Neural progenitor cell (in vitro differentiated cells): ENCODE measurements at regions not wholly inside any gene's neighbourhood (a gene's known extent, or its start where the extent isn't known, plus 50 kb on each side); places are given as distances from the start of the nearest gene placed in this dataset.
"Not testable (repeated sequence)": the region's sequence is repeated elsewhere in the genome, so short reads cannot be mapped to it uniquely, and the experiment has no call there.

Experiments
- DNase-seq: peaks from one replicate; pipeline ENCODE4 v3.0.0-alpha.2; 2016; ENCODE audit warnings: low spot score
- H2AFZ ChIP-seq: fragments of 200-600 bp; sonication (generic); replicated peaks from 2 replicates; pipeline ENCODE4 v1.6.1; 2016; ENCODE audit warnings: antibody characterized with exemption
- H3F3A ChIP-seq: fragments of 200-600 bp; sonication (generic); 2 replicates; pipeline ENCODE4 v1.6.1; 2016; ENCODE audit warnings: antibody characterized with exemption, low read depth
- H3K27ac ChIP-seq: fragments of 200-600 bp; sonication (generic); 2 replicates; pipeline ENCODE4 v1.5.1; 2016; ENCODE audit warnings: mild to moderate bottlenecking
- H3K27me3 ChIP-seq: fragments of 200-600 bp; sonication (generic); 2 replicates; pipeline ENCODE4 v1.6.1; 2016; ENCODE audit warnings: mild to moderate bottlenecking, moderate library complexity
- H3K36me3 ChIP-seq: fragments of 200-600 bp; sonication (generic); 2 replicates; pipeline ENCODE4 v1.5.1; 2016
- H3K4me1 ChIP-seq: fragments of 200-600 bp; sonication (generic); 2 replicates; pipeline ENCODE4 v1.6.1; 2016; ENCODE audit warnings: mixed run types
- H3K4me2 ChIP-seq: fragments of 200-600 bp; sonication (generic); 2 replicates; pipeline ENCODE4 v1.6.1; 2016
- H3K4me3 ChIP-seq: fragments of 200-600 bp; sonication (generic); 2 replicates; pipeline ENCODE4 v1.5.1; 2016
- H3K79me2 ChIP-seq: fragments of 200-600 bp; sonication (generic); 2 replicates; pipeline ENCODE4 v1.6.1; 2016; ENCODE audit warnings: low read depth
- H3K9ac ChIP-seq: fragments of 200-600 bp; sonication (generic); 2 replicates; pipeline ENCODE4 v1.6.1; 2016
- H3K9me3 ChIP-seq: fragments of 200-600 bp; sonication (generic); 2 replicates; pipeline ENCODE4 v1.5.1; 2016; ENCODE audit warnings: low read depth
- H4K20me1 ChIP-seq: fragments of 200-600 bp; sonication (generic); 2 replicates; pipeline ENCODE4 v1.6.1; 2016; ENCODE audit warnings: low read depth
- H3K27ac Mint-ChIP-seq: 3 replicates; pipeline ENCODE4 v1.8.0; 2021; ENCODE audit warnings: mixed read lengths
- H3K27me3 Mint-ChIP-seq: 2 replicates; pipeline ENCODE4 v1.8.0; 2022; ENCODE audit warnings: low read depth, mild to moderate bottlenecking, inconsistent platforms, moderate library complexity, mixed read lengths; ENCODE audit not compliant: insufficient read depth
- H3K36me3 Mint-ChIP-seq: 3 replicates; pipeline ENCODE4 v1.8.0; 2021; ENCODE audit warnings: mixed read lengths
- H3K4me1 Mint-ChIP-seq: 3 replicates; pipeline ENCODE4 v1.8.0; 2021; ENCODE audit warnings: mixed read lengths
- H3K4me3 Mint-ChIP-seq: 3 replicates; pipeline ENCODE4 v1.8.0; 2021; ENCODE audit warnings: mild to moderate bottlenecking, moderate library complexity, mixed read lengths
- H3K9me3 Mint-ChIP-seq: 3 replicates; pipeline ENCODE4 v1.8.0; 2020; ENCODE audit warnings: mixed read lengths
- EZH2 ChIP-seq: fragments of 200-600 bp; sonication (generic); IDR thresholded peaks from 2 replicates; pipeline ENCODE4 v1.6.1; 2017; ENCODE audit warnings: antibody characterized with exemption, mild to moderate bottlenecking, moderate library complexity
- EZH2phosphoT487 ChIP-seq: fragments of 200-600 bp; sonication (generic); IDR thresholded peaks from 2 replicates; pipeline ENCODE4 v1.6.1; 2017; ENCODE audit warnings: antibody characterized with exemption
- TF ChIP-seq, protein P1 (sequence below): fragments of 200-600 bp; sonication (generic); IDR thresholded peaks from 2 replicates; pipeline ENCODE4 v1.5.1; 2017; ENCODE audit warnings: antibody characterized with exemption, mild to moderate bottlenecking

DNA sequence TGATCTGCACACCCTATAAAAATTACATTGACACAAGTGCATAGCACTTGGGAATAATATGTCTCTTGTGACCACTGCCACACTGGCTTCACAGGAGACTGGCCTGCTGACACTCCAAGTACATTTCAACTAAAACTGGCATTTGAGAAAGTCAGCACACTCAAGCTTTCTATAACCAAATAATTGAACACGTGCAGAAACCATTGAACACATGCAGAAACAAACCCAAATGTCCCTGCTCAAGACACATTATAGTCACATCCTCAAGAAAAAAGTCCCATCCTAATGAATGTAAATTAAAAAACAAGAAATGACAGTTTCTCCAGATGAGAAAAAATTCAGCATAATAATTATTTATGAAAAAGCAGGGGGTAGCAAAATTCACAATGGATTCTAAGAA, 1859.1 kb upstream of the PCDH20 start:
- Mint-ChIP-seq H3K4me1 (no peaks in the 10 kb centered on the region), H3K9me3 (no peaks in the 10 kb centered on the region), H3K27ac (no peak overlapping the region), H3K36me3 (no peaks in the 10 kb centered on the region), H3K27me3 (peaks cover 2% of the 10 kb centered on the region), H3K4me3 (no peak overlapping the region)
- TF ChIP-seq EZH2 (no peak), EZH2phosphoT487 (no peak)
- TF ChIP-seq, protein P1, sequence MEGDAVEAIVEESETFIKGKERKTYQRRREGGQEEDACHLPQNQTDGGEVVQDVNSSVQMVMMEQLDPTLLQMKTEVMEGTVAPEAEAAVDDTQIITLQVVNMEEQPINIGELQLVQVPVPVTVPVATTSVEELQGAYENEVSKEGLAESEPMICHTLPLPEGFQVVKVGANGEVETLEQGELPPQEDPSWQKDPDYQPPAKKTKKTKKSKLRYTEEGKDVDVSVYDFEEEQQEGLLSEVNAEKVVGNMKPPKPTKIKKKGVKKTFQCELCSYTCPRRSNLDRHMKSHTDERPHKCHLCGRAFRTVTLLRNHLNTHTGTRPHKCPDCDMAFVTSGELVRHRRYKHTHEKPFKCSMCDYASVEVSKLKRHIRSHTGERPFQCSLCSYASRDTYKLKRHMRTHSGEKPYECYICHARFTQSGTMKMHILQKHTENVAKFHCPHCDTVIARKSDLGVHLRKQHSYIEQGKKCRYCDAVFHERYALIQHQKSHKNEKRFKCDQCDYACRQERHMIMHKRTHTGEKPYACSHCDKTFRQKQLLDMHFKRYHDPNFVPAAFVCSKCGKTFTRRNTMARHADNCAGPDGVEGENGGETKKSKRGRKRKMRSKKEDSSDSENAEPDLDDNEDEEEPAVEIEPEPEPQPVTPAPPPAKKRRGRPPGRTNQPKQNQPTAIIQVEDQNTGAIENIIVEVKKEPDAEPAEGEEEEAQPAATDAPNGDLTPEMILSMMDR, result no peak
- Histone ChIP-seq H3F3A (no peaks in the 10 kb centered on the region), H3K79me2 (no peaks in the 10 kb centered on the region), H4K20me1 (no peaks in the 10 kb centered on the region), H3K4me1 (no peaks in the 10 kb centered on the region), H3K27me3 (no peaks in the 10 kb centered on the region), H3K4me3 (no peak overlapping the region), H3K9ac (no peak overlapping the region), H2AFZ (no peak overlapping the region), H3K27ac (no peak overlapping the region), H3K36me3 (no peaks in the 10 kb centered on the region), H3K4me2 (no peak overlapping the region), H3K9me3 (no peaks in the 10 kb centered on the region)
- DNase-seq, result no peak

DNA sequence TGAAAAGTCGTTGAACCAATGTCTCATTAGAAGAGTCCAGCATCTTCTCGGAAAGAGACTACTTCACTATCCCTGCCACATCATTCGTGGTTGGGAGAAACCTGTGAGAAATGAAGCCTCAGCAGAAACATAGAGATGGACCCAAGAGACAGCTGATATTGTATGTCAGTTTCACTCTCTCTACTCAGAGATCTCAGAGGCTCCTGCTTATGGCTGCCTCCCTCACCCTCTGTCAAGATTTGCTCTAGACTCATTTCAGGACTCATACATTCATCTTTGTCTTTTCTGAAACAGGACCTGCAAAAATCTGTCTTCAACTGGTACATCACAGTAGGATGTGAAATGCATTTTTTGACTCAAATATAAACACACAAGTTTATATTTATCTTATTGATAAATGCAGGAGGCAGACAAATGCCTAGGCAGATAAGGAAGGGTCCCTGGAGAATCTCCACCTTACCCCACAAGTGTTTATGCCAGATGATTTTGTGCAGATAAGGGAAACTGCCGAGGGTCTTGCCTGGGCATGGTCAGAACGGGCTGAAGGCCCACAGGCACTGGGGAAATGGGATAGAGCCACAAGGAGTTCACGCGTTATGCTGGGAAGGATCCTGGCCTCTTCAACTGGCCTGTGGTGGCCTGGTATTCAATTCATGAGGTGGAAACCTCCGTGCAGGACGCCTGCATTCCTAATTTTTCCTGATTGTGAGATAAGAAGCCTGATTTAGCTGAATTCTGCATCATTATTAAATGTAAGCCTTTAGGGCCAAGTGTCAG, 1834.0 kb upstream of the PCDH20 start:
- H3K27me3 ChIP-seq, result no peaks in the 10 kb centered on the region
- no peak overlapping the region for H3K4me3 Mint-ChIP-seq
- no peak overlapping the region for H3K27ac Mint-ChIP-seq

DNA sequence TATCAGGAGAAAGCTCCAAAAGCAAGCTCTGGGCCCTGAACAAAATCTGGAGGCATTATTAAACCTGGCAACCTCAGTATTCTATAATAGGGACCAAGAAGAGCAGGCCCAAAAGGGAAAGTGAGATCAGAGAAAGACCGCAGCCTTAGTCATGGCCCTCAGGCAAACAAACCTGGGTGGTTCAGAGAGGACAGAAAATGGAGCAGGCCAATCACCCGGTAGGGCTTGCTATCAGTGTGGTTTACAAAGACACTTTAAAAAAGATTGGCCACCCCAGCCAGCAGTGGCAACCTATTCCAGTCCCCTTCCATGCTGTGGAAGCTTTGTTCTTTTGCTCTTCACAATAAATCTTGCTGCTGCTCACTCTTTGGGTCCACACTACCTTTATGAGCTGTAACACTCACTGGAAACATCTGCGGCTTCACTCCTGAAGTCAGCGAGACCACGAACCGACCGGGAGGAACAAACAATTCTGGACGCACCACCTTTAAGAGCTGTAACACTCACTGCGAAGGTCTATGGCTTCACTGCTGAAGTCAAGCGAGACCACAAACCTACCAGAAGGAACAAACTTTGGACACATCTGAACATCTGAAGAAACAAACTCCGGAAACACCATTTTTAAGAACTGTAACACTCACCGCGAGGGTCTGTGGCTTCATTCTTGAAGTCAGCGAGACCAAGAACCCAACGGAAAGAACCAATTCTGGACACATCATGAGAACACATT, 1821.2 kb upstream of the PCDH20 start:
- not testable (repeated sequence) for H3K9me3 ChIP-seq, H3K4me3 ChIP-seq, H3K79me2 ChIP-seq, H3K9ac ChIP-seq, H3K4me3 Mint-ChIP-seq, H3F3A ChIP-seq, H3K27ac ChIP-seq, H2AFZ ChIP-seq, H3K4me2 ChIP-seq, H3K27me3 ChIP-seq, DNase-seq, H3K36me3 Mint-ChIP-seq, H3K36me3 ChIP-seq, H3K4me1 Mint-ChIP-seq, H4K20me1 ChIP-seq, H3K4me1 ChIP-seq, H3K27me3 Mint-ChIP-seq, H3K9me3 Mint-ChIP-seq, H3K27ac Mint-ChIP-seq

More for the DNA sequence above, 1834.0 kb upstream of the PCDH20 start:
- no peaks in the 10 kb centered on the region for H3K79me2 ChIP-seq
- H3K36me3 Mint-ChIP-seq, result no peaks in the 10 kb centered on the region
- no peak overlapping the region for H3K27ac ChIP-seq
- no peak overlapping the region for H3K4me3 ChIP-seq
- no peak overlapping the region for H3K4me2 ChIP-seq
- H2AFZ ChIP-seq, result no peak overlapping the region
- H3K4me1 Mint-ChIP-seq, result no peaks in the 10 kb centered on the region
- H3K9me3 ChIP-seq, result no peaks in the 10 kb centered on the region
- no peak for TF ChIP-seq EZH2phosphoT487
- TF ChIP-seq, protein P1, result no peak
- TF ChIP-seq EZH2, result no peak
- no peaks in the 10 kb centered on the region for H3K4me1 ChIP-seq
- DNase-seq, result no peak
- H3F3A ChIP-seq, result no peaks in the 10 kb centered on the region
- H3K36me3 ChIP-seq, result no peaks in the 10 kb centered on the region
- no peaks in the 10 kb centered on the region for H4K20me1 ChIP-seq
- no peaks in the 10 kb centered on the region for H3K9me3 Mint-ChIP-seq
- no peaks in the 10 kb centered on the region for H3K27me3 Mint-ChIP-seq
- H3K9ac ChIP-seq, result no peak overlapping the region

DNA sequence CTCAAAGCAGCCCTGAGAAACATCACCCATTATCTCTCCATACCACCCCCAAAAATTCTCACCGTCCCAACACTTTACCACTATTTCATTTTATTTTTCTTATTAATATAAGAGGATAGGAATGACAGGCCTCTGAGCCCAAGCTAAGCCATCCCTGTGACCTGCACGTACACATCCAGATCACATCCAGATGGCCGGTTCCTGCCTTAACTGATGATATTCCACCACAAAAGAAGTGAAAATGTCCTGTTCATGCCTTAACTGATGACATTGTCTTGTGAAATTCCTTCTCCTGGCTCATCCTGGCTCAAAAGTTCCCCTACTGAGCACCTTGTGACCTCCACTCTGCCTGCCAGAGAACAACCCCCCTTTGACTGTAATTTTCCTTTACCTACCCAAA, 1802.9 kb upstream of the PCDH20 start:
- not testable (repeated sequence) for H3K9me3 Mint-ChIP-seq, H3K27me3 Mint-ChIP-seq, H3K4me3 Mint-ChIP-seq, H3K4me1 Mint-ChIP-seq, H3F3A ChIP-seq, H3K79me2 ChIP-seq, H3K4me3 ChIP-seq, H3K27me3 ChIP-seq, H3K4me1 ChIP-seq, H3K27ac ChIP-seq, H2AFZ ChIP-seq, H3K36me3 ChIP-seq, H3K36me3 Mint-ChIP-seq, H3K4me2 ChIP-seq, H4K20me1 ChIP-seq, H3K9me3 ChIP-seq, H3K9ac ChIP-seq
- peak overlapping the region; percentile 46 for H3K27ac Mint-ChIP-seq
- DNase-seq, result peak; percentile 5
